A673 (cell line): ENCODE measurements at regions not wholly inside any gene's neighbourhood (a gene's known extent, or its start where the extent isn't known, plus 50 kb on each side); places are given as distances from the start of the nearest gene placed in this dataset.

Experiments
- BruUV-seq: library from RNA; stranded (reverse); fragments of 400-500 nt; replicated peaks from 2 replicates; lab custom pipeline; 2021; lab: Mats Ljungman, UMichigan
- CTCF ChIA-PET: fragments of 300-600 bp; sonication (Branson Sonifier 250); formaldehyde crosslinking; loops from one replicate; lab custom pipeline; 2022; ENCODE audit warnings: antibody characterized with exemption; lab: Charles Lee
- POLR2A ChIA-PET: fragments of 300-600 bp; sonication (Branson Sonifier 250); formaldehyde crosslinking; loops from one replicate; lab custom pipeline; 2022; ENCODE audit warnings: antibody characterized with exemption; ENCODE audit not compliant: low non-redundant PET; lab: Charles Lee
- DNase-seq: peaks from one replicate; pipeline ENCODE4 v3.0.0-alpha.2; 2015; ENCODE audit warnings: low spot score
- H3K27ac ChIP-seq: fragments of 200-600 bp; sonication (generic); 2 replicates; pipeline ENCODE4 v1.5.1; 2016; ENCODE audit warnings: mixed run types, low read depth, mild to moderate bottlenecking, mixed read lengths, antibody characterized with exemption, low read length; ENCODE audit not compliant: poor library complexity, severe bottlenecking
- H3K27me3 ChIP-seq: fragments of 200-600 bp; sonication (generic); replicated peaks from 2 replicates; pipeline ENCODE4 v1.6.1; 2017; ENCODE audit warnings: mixed run types, low read depth, mild to moderate bottlenecking, mixed read lengths, antibody characterized with exemption, low read length; ENCODE audit not compliant: insufficient read depth, poor library complexity
- H3K36me3 ChIP-seq: fragments of 200-600 bp; sonication (generic); 2 replicates; pipeline ENCODE4 v1.6.1; 2016; ENCODE audit warnings: mixed run types, mild to moderate bottlenecking, mixed read lengths, antibody characterized with exemption, low read length; ENCODE audit not compliant: insufficient read depth, poor library complexity, severe bottlenecking
- H3K4me1 ChIP-seq: fragments of 200-600 bp; sonication (generic); 2 replicates; pipeline ENCODE4 v1.6.1; 2017; ENCODE audit warnings: mixed run types, mild to moderate bottlenecking, mixed read lengths, antibody characterized with exemption, low read length; ENCODE audit not compliant: insufficient read depth, poor library complexity, severe bottlenecking
- H3K4me3 ChIP-seq: fragments of 200-600 bp; sonication (generic); 2 replicates; pipeline ENCODE4 v1.5.1; 2016; ENCODE audit warnings: low read depth, mixed run types, mild to moderate bottlenecking, mixed read lengths, low read length; ENCODE audit not compliant: poor library complexity, severe bottlenecking
- H3K9me3 ChIP-seq: fragments of 200-600 bp; sonication (generic); 2 replicates; pipeline ENCODE4 v1.6.1; 2016; ENCODE audit warnings: mixed run types, low read depth, mild to moderate bottlenecking, mixed read lengths, antibody characterized with exemption, low read length; ENCODE audit not compliant: poor library complexity, severe bottlenecking
- CTCF ChIP-seq: fragments of 300-800, 200-600 bp; sonication (generic); conservative IDR thresholded peaks from 2 replicates; pipeline ENCODE4 v1.5.1; 2017; ENCODE audit warnings: low read depth, mild to moderate bottlenecking, antibody characterized with exemption, low read length, moderate library complexity, mixed read lengths
- EZH2 ChIP-seq: fragments of 200-600 bp; sonication (generic); IDR thresholded peaks from 2 replicates; pipeline ENCODE4 v1.6.1; 2017; ENCODE audit warnings: borderline replicate concordance, low read depth, mild to moderate bottlenecking, mixed read lengths, antibody characterized with exemption, low read length; ENCODE audit not compliant: poor library complexity, severe bottlenecking
- intact Hi-C: fragments of 100-400 bp; cut with micrococcal nuclease; formaldehyde crosslinking; loops from one replicate; pipeline ENCODE4 v1.10.0; 2022; ENCODE audit not compliant: unreplicated experiment

- Histone ChIP-seq H3K4me3 (no peak overlapping the region), H3K36me3 (no peaks in the 10 kb centered on the region), H3K27me3 (peaks cover 7% of the 10 kb centered on the region), H3K4me1 (no peaks in the 10 kb centered on the region), H3K27ac (no peak overlapping the region), H3K9me3 (no peaks in the 10 kb centered on the region)
- ChIA-PET POLR2A (no interaction called here), CTCF (interaction anchor here (0.7 kb wide), 1 partner anchor 254 kb away, joined by 3 read pairs; no protein-coding TSS in a partner anchor)
- no TSS peak for BruUV-seq
- TF ChIP-seq EZH2 (no peak), CTCF (no peak)
- no peak for DNase-seq
- intact Hi-C loops = no loop called here
These were observed 87.4 kb upstream of the LRRC55 start for GRCh38 chr11:57094181-57094935.

GRCh38 chr11:57095417-57095816, 86.3 kb upstream of the LRRC55 start:
- no peak for TF ChIP-seq EZH2
- no peak for TF ChIP-seq CTCF
- Histone ChIP-seq H3K9me3 (no peaks in the 10 kb centered on the region), H3K27ac (no peak overlapping the region), H3K36me3 (no peaks in the 10 kb centered on the region), H3K27me3 (peaks cover 4% of the 10 kb centered on the region), H3K4me1 (no peaks in the 10 kb centered on the region), H3K4me3 (no peak overlapping the region)
- POLR2A ChIA-PET = no interaction called here
- no TSS peak for BruUV-seq
- CTCF ChIA-PET = no interaction called here
- no peak for DNase-seq
- intact Hi-C loops = loop anchor here (5.0 kb wide), 1 partner anchor 52 kb away; no protein-coding TSS in a partner anchor

GRCh38 chr11:57095896-57096295, 85.9 kb upstream of the LRRC55 start:
- H3K4me1 ChIP-seq = no peaks in the 10 kb centered on the region
- POLR2A ChIA-PET = no interaction called here
- no TSS peak for BruUV-seq
- CTCF ChIA-PET = no interaction called here
- H3K36me3 ChIP-seq = no peaks in the 10 kb centered on the region
- TF ChIP-seq EZH2 = no peak
- TF ChIP-seq CTCF = no peak
- no peaks in the 10 kb centered on the region for H3K9me3 ChIP-seq
- no peak overlapping the region for H3K27ac ChIP-seq
- H3K4me3 ChIP-seq = no peak overlapping the region
- no peak for DNase-seq
- no peaks in the 10 kb centered on the region for H3K27me3 ChIP-seq
- intact Hi-C loops = loop anchor here (5.0 kb wide), 1 partner anchor 51 kb away; no protein-coding TSS in a partner anchor
